Breast epithelium (tissue), 4 donors: ENCODE measurements at regions not wholly inside any gene's neighbourhood (a gene's known extent, or its start where the extent isn't known, plus 50 kb on each side); places are given as distances from the start of the nearest gene placed in this dataset.

Experiments used
- DNase-seq, 2 donors: peaks; one replicate each; pipeline ENCODE4 v3.0.0-alpha.2; 2019; ENCODE audit warnings: low spot score in 2 of 2
- H3K27ac ChIP-seq, 2 donors: fragments of 200-600 bp; sonication (generic) in 1 of 2; one replicate each; pipeline ENCODE4 v1.5.1; 2016 to 2019; ENCODE audit warnings: mild to moderate bottlenecking in 1 of 2
- H3K27me3 ChIP-seq, 2 donors: fragments of 200-600 bp; sonication (generic) in 1 of 2; one replicate each; pipeline versions ENCODE4 v1.5.1 to v1.6.0; 2017 to 2019; ENCODE audit warnings: control low read depth in 1 of 2, mild to moderate bottlenecking in 1 of 2
- H3K36me3 ChIP-seq: fragments of 200-600 bp; one replicate; pipeline ENCODE4 v1.5.1; 2019
- H3K4me1 ChIP-seq, 2 donors: fragments of 200-600 bp; sonication (generic); one replicate each; pipeline ENCODE4 v1.5.1; 2016 to 2019; ENCODE audit warnings: control low read depth in 1 of 2
- H3K4me3 ChIP-seq, 3 donors: fragments of 200-600 bp; sonication (generic); 1 replicate in 2 of 3; 2 replicates in 1 of 3; pipeline ENCODE4 v1.5.1; 2016 to 2019; ENCODE audit warnings: mild to moderate bottlenecking in 3 of 3, moderate library complexity in 2 of 3
- H3K9me3 ChIP-seq, 2 donors: fragments of 200-600 bp; sonication (generic) in 1 of 2; one replicate each; pipeline ENCODE4 v1.5.1; 2016 to 2019; ENCODE audit warnings: control low read depth in 1 of 2
- CTCF ChIP-seq, 3 donors: fragments of 450-650 bp; IDR thresholded peaks; one replicate each; pipeline ENCODE4 v1.5.1; 2016 to 2017; ENCODE audit warnings: antibody characterized with exemption in 3 of 3, mild to moderate bottlenecking in 3 of 3, moderate library complexity in 3 of 3
- POLR2A ChIP-seq: fragments of 450-650 bp; IDR thresholded peaks from one replicate; pipeline ENCODE4 v1.6.1; 2016; ENCODE audit warnings: antibody characterized with exemption, mild to moderate bottlenecking, moderate library complexity
- POLR2AphosphoS5 ChIP-seq, 3 donors: sonication (generic); formaldehyde crosslinking; IDR thresholded peaks; one replicate each; pipeline ENCODE4 v1.6.1; 2017; ENCODE audit warnings: antibody characterized with exemption in 3 of 3
- intact Hi-C: fragments of 100-400 bp; cut with DNase I; formaldehyde crosslinking; loops from one replicate; pipeline ENCODE4 v1.15.1; 2023; ENCODE audit warnings: low total_unique reads

- no peak for DNase-seq
- Histone ChIP-seq H3K4me1 (no peaks in the 10 kb centered on the region), H3K4me3 (no peak overlapping the region), H3K9me3 (peaks cover 0 to 7% of the 10 kb centered on the region in 2 donors), H3K27ac (no peak overlapping the region), H3K36me3 (no peaks in the 10 kb centered on the region), H3K27me3 (no peaks in the 10 kb centered on the region)
- intact Hi-C loops = no loop called here
- TF ChIP-seq CTCF (IDR thresholded peaks at IDR 0.05) (no peak), POLR2A (no peak), POLR2AphosphoS5 (IDR thresholded peaks at IDR 0.05) (no peak)
Measured at GRCh38 chr6:115365783-115366182, 694.9 kb downstream of the FRK start.

- TF ChIP-seq CTCF (IDR thresholded peaks at IDR 0.05) (no peak), POLR2A (no peak), POLR2AphosphoS5 (IDR thresholded peaks at IDR 0.05) (no peak)
- Histone ChIP-seq H3K9me3 (peaks cover 0 to 7% of the 10 kb centered on the region in 2 donors), H3K4me1 (no peaks in the 10 kb centered on the region), H3K4me3 (no peak overlapping the region), H3K36me3 (no peaks in the 10 kb centered on the region), H3K27me3 (no peaks in the 10 kb centered on the region), H3K27ac (no peak overlapping the region)
- no peak for DNase-seq
- intact Hi-C loops = no loop called here
Measured at GRCh38 chr6:115363379-115363778, 697.3 kb downstream of the FRK start.

- Histone ChIP-seq H3K4me1 (no peaks in the 10 kb centered on the region), H3K36me3 (no peaks in the 10 kb centered on the region), H3K27ac (no peak overlapping the region), H3K27me3 (no peaks in the 10 kb centered on the region), H3K9me3 (peaks cover 0 to 7% of the 10 kb centered on the region in 2 donors), H3K4me3 (no peak overlapping the region)
- no peak for TF ChIP-seq CTCF (IDR thresholded peaks at IDR 0.05)
- no peak for TF ChIP-seq POLR2A
- no peak for TF ChIP-seq POLR2AphosphoS5 (IDR thresholded peaks at IDR 0.05)
- intact Hi-C loops = no loop called here
- no peak for DNase-seq
Measured at GRCh38 chr6:115362234-115362633, 698.5 kb downstream of the FRK start.

- no peaks in the 10 kb centered on the region for H3K27me3 ChIP-seq
- no peak for DNase-seq
- peaks cover 0 to 4% of the 10 kb centered on the region in 2 donors for H3K9me3 ChIP-seq
- no peaks in the 10 kb centered on the region for H3K4me1 ChIP-seq
- no peak overlapping the region for H3K4me3 ChIP-seq
- TF ChIP-seq POLR2A (no peak), POLR2AphosphoS5 (IDR thresholded peaks at IDR 0.05) (no peak), CTCF (IDR thresholded peaks at IDR 0.05) (no peak)
- intact Hi-C loops = no loop called here
- H3K36me3 ChIP-seq = no peaks in the 10 kb centered on the region
- no peak overlapping the region for H3K27ac ChIP-seq
Measured at GRCh38 chr6:115360602-115361325, 699.9 kb downstream of the FRK start.

- Histone ChIP-seq H3K36me3 (no peaks in the 10 kb centered on the region), H3K9me3 (no peaks in the 10 kb centered on the region), H3K27me3 (no peaks in the 10 kb centered on the region), H3K4me3 (no peak overlapping the region), H3K4me1 (no peaks in the 10 kb centered on the region), H3K27ac (no peak overlapping the region)
- DNase-seq = no peak
- no peak for TF ChIP-seq CTCF (IDR thresholded peaks at IDR 0.05)
- no peak for TF ChIP-seq POLR2A
- TF ChIP-seq POLR2AphosphoS5 (IDR thresholded peaks at IDR 0.05) = no peak
- intact Hi-C loops = no loop called here
Measured at GRCh38 chr6:115358616-115359015, 702.1 kb downstream of the FRK start.
